HG03025 (cell line): ENCODE measurements at regions not wholly inside any gene's neighbourhood (a gene's known extent, or its start where the extent isn't known, plus 50 kb on each side); places are given as distances from the start of the nearest gene placed in this dataset.
"Not testable (repeated sequence)": the region's sequence is repeated elsewhere in the genome, so short reads cannot be mapped to it uniquely, and the experiment has no call there.

Source experiments
- ATAC-seq: cut with Tn5 transposase; IDR thresholded peaks from one replicate; pipeline ENCODE4 v1.9.1; 2021; ENCODE audit warnings: mild to moderate bottlenecking, moderate library complexity; ENCODE audit not compliant: unreplicated experiment, low FRiP score

DNA sequence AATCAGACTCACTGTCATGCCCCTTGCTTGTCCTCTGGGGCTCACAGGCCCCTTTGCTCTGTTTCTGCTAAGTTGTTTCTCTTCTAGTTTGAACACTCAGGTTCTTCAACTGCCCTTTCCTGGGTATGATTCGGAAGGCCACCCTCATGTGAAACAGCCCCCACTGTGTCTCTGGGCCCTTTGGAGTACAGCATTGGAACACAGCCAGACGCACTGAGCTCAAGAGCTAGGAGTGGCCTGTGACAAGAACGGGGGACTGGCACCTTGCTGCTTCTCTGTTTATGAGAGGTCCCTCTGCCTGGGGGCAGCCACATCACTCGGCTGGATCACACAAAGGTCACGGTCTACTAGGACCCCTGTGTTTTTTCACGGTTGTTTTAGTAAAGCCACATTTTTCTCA is 114.4 kb upstream of the ZC3H12A start:
- no peak for ATAC-seq

DNA sequence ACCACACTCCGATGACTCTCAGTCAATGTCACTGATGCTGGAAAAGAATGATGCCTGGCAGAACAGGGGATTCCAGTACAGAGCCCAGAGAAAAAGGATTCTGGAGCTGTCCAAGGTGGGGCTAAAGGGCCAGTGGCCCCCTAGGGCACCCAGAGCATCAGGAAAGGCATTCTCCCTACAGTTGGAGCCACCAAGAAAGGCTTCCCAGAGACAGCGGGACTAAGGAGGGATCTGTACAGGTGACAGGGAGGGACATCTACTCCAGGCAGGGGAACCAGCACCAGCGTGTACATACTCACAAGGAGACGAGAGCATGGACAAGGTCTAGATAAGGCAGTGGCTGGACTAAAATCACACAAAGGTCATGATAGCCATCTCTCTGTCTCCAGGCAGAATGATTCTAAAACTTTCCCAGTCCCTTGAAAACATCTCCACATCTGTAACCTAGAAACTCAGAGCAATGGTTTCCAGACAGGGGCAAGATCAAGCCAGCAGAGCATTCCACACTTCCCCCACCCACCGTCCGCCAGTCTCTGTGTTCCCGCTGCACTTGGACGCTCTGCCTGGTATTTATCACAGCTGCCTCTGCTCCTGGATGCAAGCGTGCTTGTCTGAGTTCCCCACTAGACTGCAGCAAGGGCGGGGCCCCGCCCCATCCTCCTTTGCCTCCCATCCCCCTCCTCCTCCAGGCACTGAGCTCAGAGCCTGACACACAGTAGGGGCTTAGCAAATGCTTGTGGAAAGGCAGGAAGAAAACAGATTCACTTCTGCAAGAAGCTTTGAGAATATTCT is 111.6 kb upstream of the ZC3H12A start:
- ATAC-seq = no peak

GRCh38 chr1:37363535-37363934 is 110.8 kb upstream of the ZC3H12A start:
- no peak for ATAC-seq

DNA sequence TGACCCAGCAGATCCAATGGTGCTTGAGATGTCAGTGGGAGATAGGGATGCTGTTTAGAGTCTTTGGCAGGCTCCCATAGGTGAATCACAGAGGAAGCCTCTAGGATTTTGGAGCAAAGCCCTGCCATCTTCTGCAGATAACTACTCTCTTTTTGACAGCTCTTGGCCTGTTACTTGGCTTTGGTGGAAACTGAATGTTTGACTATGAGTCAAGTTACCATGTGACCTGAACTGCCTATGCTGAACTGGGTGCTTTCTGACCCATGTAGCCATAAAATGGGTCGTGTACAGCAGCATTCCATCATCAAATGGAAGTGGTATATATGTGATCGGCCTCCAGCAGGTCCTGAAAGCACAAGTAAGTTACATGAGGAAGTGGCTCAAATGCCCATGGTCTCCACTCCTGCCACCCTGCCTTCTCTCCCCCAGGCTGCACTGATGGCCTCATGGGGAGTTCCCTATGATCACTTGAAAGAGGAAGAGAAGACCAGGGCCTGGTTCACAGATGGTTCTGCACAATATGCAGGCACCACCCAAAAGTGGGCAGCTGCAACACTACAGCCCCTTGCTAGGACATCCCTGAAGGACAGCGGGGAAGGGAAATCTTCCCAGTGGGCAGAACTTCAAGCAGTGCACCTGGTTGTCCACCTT is 105.6 kb upstream of the ZC3H12A start:
- ATAC-seq = not testable (repeated sequence)

- ATAC-seq = no peak
Measured at GRCh38 chr1:37372302-37372701, 102.1 kb upstream of the ZC3H12A start.

- no peak for ATAC-seq
Measured at GRCh38 chr1:37372711-37373110, 101.7 kb upstream of the ZC3H12A start.

- no peak for ATAC-seq
Measured at GRCh38 chr1:37373413-37373812, 101.0 kb upstream of the ZC3H12A start.

- ATAC-seq = not testable (repeated sequence)
Measured at GRCh38 chr1:37380546-37380945, 93.8 kb upstream of the ZC3H12A start.

DNA sequence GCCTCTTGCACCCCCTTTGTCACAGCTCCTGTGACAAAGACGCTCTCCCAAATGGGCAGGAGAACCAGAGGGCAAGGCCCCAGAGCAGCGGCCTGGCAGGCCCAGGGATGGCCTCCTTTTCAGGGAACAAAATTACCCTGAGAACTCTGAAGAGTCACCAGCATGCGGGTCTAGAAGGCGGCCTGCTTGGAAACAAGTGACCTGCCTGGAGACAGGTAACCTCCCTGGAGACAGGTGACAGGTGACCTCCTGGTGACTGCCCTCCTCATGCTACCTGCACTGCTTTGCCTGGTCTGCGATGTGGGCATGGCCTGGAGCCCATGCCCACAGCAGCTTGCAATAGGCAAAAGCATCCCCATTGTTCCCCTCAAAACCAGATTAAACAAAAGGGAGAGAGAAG is 86.5 kb upstream of the ZC3H12A start:
- no peak for ATAC-seq

DNA sequence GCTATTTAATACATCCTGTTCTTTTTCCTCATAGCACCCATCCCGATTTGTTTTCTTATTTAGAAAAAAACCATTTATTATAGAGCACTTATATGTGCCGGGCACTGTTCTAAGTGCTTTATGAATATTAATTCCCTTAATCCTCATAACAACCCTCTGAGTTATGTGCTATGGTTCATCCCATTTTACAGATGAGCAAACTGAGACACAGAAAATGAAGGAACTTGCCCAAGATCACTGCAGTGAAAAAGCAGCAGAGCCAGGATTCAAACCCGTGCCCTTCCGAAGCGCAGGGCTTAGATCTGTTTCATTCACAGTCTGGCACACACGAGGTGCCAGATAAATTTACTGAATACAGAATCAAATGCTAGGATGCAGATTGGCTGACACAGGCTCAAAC is 85.1 kb upstream of the ZC3H12A start:
- ATAC-seq = no peak

DNA sequence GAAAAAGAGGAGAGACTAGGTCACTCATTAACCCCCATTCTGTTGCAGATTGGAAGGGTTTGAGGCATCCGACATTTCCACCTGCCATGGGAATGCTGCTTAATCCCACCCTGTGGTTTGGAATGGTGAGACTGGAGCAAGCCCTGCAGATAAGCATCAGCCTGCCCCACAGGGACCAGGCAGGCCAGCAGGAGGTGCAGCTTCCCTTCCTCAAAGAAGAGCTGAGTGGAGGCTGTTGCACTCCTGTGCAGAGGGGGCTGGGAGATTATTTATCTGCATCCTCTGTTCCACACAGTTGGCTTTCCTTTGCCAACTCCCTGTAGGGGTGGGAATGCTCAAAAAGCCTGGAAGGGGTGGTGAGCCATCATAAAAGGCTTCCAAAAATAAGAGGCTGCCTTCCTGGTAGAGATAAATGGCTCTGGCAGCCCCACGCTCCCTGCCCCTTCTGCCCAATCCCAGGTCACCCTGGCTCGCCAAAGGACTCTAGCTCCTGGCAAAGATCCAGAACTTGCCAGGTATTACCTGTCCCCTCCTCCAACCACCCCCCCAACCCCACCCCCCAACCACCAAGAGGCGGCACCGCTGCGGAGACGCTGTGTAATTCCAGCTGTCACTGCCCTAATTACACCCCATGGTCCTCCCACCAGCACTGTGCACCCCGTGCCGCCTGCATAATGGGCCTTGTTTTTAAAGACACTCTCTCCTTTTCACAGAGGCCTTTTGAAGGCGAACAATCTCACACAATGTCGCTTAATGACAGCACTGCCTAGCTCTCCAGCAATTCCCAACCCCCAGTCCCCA is 83.0 kb upstream of the ZC3H12A start:
- ATAC-seq = no peak

GRCh38 chr1:37392051-37392450 is 82.3 kb upstream of the ZC3H12A start:
- ATAC-seq = no peak

DNA sequence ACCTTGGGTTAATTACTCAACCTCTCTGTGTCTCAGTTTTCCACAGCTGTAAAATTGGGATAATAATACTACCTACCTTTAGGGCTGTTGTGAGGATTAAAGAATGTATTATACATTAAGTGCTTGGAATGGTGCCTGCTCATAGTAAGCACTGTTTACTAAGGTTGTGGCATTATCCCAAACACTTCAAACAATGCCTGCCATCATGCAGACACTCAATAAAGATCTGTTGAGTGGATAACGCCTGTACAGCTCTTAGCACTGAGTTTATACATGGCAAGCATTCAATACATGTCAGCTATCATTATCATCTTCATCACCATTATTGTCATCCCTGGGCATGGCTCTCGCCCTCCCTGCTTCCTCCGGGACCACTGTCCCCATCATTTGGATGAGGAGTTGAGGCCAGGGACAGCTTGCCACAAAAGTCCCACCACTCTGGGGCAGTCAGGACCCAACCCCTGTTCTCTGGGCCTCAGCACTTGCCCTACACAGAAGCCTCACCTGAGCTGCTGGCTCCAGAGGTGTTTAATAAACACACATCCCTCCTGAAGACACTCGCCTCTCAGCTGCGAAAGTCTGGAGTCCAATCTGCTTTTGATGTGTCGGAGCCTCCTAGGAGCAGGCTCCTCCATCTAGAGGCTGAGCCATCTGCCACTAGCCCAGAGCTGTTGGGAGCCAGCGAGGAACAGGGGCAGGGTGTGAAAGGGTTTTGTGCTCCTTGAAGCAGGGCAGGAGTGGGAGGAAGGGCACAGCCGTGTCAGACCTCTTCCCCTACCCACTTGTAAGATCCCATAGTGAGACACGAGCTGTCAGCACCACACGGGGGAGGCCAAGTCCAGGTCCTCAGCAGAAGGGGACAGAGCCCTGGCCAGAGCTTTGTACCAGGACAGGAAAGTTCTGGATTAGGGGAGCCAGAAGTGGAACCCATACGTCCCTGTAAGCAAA is 80.9 kb upstream of the ZC3H12A start:
- ATAC-seq = no peak

DNA sequence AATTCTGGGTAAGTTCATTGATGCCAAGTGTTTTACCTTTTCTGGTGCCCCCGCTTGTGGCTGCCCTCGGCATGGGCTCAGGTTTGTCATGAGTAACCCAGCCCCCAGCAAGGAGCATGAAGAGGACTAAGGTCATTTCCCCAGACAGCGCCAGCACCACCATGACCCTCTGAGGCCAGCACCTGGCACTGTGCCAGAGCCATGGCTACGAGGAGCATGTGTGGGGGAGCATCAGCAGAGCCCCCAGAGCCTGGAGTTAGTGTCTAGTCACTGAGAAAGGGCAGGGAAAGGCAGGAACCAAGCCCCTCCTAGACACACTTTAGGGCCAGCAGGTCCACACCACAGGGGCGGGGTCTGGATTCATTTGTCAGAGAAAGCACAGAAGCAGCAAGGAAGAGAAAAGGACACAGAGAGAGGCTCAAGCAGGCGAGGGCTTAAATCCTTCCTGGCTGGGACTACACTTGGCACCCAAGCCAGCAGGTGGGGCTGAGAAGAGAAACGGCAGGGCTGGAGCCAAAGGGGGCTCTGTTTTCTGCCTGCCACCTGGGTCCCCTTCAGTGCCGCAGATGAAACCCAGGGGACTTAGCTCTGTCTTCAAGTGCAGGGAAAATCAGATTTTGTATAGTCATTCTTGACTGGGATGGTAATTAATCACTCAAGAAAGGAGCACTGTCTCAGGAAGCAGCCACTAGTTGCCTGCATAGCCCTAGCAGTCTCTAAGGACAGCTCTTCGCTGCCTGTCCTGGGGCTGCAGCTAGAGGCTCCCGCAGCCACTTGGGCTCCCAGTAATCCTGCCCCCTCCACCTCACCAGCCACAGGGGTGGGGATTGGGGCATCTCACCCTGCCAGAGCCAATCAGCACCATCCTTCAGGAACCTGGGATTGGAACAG is 79.6 kb upstream of the ZC3H12A start:
- no peak for ATAC-seq

DNA sequence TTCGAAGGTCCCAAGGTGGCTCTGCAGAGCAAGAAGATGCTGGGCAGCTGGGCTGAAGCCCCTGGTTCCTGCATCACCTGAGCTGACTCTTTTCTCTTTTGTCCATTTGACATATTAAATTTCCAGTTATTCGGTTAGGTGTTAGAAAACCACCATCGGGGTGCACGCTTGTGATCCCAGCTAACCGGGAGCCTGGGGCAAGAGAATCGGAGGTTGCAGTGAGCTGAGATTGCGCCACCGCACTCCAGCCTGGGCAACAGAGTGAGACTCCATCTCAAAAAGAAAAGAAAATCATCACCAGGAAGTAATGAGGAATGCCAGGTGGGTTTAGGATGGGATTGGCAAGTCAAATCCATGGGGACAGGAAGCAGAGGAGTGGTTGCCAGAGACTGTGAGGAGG is 76.3 kb upstream of the ZC3H12A start:
- ATAC-seq = no peak

DNA sequence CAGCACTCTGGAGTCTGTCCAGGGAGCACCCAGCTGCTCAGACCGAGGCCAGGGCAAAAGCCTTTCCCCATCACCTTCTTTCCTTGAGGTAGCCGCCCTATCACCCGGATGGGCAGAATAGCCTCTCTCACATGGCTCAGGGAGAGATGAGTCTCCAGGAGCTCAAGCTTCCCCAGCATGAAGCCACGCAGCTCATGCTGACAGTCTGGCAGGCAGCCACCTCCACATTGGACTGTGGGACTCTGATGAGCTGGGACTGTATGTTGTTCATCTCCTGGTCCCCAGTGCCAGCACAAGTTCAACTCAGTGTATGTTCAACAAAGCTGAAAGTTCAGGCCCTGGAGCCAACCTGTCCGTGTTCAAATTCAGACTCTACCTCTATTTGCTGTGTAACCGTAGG is 75.2 kb upstream of the ZC3H12A start:
- no peak for ATAC-seq

- no peak for ATAC-seq
Measured at GRCh38 chr1:37399830-37400464, 74.4 kb upstream of the ZC3H12A start.

- no peak for ATAC-seq
Measured at GRCh38 chr1:37400466-37401225, 73.7 kb upstream of the ZC3H12A start.
